SJCRH30 (cell line): ENCODE measurements at regions not wholly inside any gene's neighbourhood (a gene's known extent, or its start where the extent isn't known, plus 50 kb on each side); places are given as distances from the start of the nearest gene placed in this dataset.

Experiments
- DNase-seq, 2 experiments: peaks; one replicate each; pipeline ENCODE4 v3.0.0-alpha.2; 2015 to 2020
- H3K27ac ChIP-seq: fragments of 250-450 bp; sonication (Bioruptor Pico); 2 replicates; pipeline ENCODE4 v1.5.1; 2020; ENCODE audit warnings: mild to moderate bottlenecking, moderate library complexity
- H3K27me3 ChIP-seq: fragments of 250-450 bp; sonication (Bioruptor Pico); 2 replicates; pipeline ENCODE4 v1.5.1; 2020; ENCODE audit warnings: mild to moderate bottlenecking, moderate library complexity
- H3K36me3 ChIP-seq: fragments of 250-450 bp; sonication (Bioruptor Pico); 2 replicates; pipeline ENCODE4 v1.5.1; 2020; ENCODE audit warnings: mild to moderate bottlenecking, moderate library complexity
- H3K4me1 ChIP-seq: fragments of 250-450 bp; sonication (Bioruptor Pico); 2 replicates; pipeline ENCODE4 v1.5.1; 2020; ENCODE audit warnings: mild to moderate bottlenecking, moderate library complexity
- H3K4me3 ChIP-seq: fragments of 250-450 bp; sonication (Bioruptor Pico); 2 replicates; pipeline ENCODE4 v1.5.1; 2020; ENCODE audit warnings: mild to moderate bottlenecking, moderate library complexity
- H3K9me3 ChIP-seq: fragments of 250-450 bp; sonication (Bioruptor Pico); replicated peaks from 2 replicates; pipeline ENCODE4 v1.5.1; 2020; ENCODE audit warnings: mild to moderate bottlenecking, moderate library complexity

GRCh38 chr6:33918175-33918695, 114.4 kb upstream of the MLN start:
- no peak for DNase-seq
- no peaks in the 10 kb centered on the region for H3K27me3 ChIP-seq
- H3K27ac ChIP-seq: no peak overlapping the region
- H3K36me3 ChIP-seq: no peaks in the 10 kb centered on the region
- no peaks in the 10 kb centered on the region for H3K9me3 ChIP-seq
- no peak overlapping the region for H3K4me3 ChIP-seq
- H3K4me1 ChIP-seq: no peaks in the 10 kb centered on the region

GRCh38 chr6:33915134-33915533, 111.3 kb upstream of the MLN start:
- Histone ChIP-seq H3K36me3 (no peaks in the 10 kb centered on the region), H3K27me3 (peaks cover 1% of the 10 kb centered on the region; the same call in 1 of the 2 replicates), H3K27ac (no peak overlapping the region), H3K4me3 (no peak overlapping the region), H3K4me1 (no peaks in the 10 kb centered on the region), H3K9me3 (no peaks in the 10 kb centered on the region)
- DNase-seq: peak; percentile 31 to 54

- peaks cover 5% of the 10 kb centered on the region; the same call in 1 of the 2 replicates for H3K27me3 ChIP-seq
- DNase-seq: no peak
- no peaks in the 10 kb centered on the region for H3K9me3 ChIP-seq
- H3K36me3 ChIP-seq: no peaks in the 10 kb centered on the region
- H3K27ac ChIP-seq: no peak overlapping the region
- H3K4me1 ChIP-seq: no peaks in the 10 kb centered on the region
- H3K4me3 ChIP-seq: no peak overlapping the region
Observed at GRCh38 chr6:33914645-33915044, 110.8 kb upstream of the MLN start.

GRCh38 chr6:33912195-33912594, 108.4 kb upstream of the MLN start:
- DNase-seq: no peak
- Histone ChIP-seq H3K36me3 (no peaks in the 10 kb centered on the region), H3K27me3 (peaks cover 8% of the 10 kb centered on the region), H3K9me3 (no peaks in the 10 kb centered on the region), H3K4me3 (no peak overlapping the region), H3K27ac (no peak overlapping the region), H3K4me1 (no peaks in the 10 kb centered on the region)

GRCh38 chr6:33911488-33911887, 107.7 kb upstream of the MLN start:
- Histone ChIP-seq H3K36me3 (no peaks in the 10 kb centered on the region), H3K9me3 (no peaks in the 10 kb centered on the region), H3K4me1 (no peaks in the 10 kb centered on the region), H3K4me3 (no peak overlapping the region), H3K27ac (no peak overlapping the region), H3K27me3 (peaks cover 8% of the 10 kb centered on the region)
- no peak for DNase-seq

DNA sequence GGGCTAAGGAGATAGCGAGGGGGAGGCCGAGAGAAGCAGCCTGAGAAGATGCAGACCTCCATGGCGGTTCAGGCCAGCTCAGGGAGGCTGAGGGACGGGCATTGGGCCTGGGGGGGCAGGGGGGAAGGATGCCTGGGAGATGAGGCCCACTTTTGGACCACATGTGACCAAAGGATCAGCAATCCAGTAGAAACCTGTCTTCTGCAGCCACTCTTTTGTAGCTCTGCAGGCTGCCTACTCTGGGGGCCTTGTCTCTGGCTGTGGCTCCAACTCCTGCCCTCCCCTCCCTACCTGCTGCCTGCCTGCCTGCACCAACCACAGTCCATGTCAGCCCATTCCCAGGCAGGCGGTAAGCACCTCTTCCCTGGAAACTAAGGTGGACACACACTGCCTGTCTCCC, 106.8 kb upstream of the MLN start:
- Histone ChIP-seq H3K27me3 (peaks cover 8% of the 10 kb centered on the region), H3K4me1 (no peaks in the 10 kb centered on the region), H3K4me3 (no peak overlapping the region), H3K36me3 (no peaks in the 10 kb centered on the region), H3K9me3 (no peaks in the 10 kb centered on the region), H3K27ac (no peak overlapping the region)
- no peak for DNase-seq

- DNase-seq: no peak
- no peaks in the 10 kb centered on the region for H3K9me3 ChIP-seq
- no peak overlapping the region for H3K4me3 ChIP-seq
- H3K4me1 ChIP-seq: no peaks in the 10 kb centered on the region
- no peaks in the 10 kb centered on the region for H3K36me3 ChIP-seq
- peaks cover 8% of the 10 kb centered on the region for H3K27me3 ChIP-seq
- H3K27ac ChIP-seq: no peak overlapping the region
Observed at GRCh38 chr6:33909737-33910136, 105.9 kb upstream of the MLN start.

DNA sequence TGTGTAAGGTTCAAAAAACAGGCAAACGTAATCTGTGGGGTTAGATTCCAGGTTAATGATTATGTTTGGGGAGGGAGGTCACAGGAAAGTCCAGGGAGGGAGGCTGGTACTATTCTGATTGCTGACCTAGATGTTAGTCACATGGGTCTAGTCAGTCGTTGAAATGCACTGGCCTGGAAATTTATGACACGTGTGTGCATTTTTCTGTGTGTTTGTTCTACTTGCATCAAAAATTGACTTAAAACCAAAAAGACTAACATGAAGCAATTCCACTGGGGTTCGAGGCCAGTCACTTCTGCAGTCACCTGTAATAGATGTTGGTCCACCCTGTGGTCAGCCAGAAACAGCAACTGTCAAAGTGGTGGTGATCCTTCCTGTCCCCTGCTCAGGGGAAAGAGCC, 104.2 kb upstream of the MLN start:
- Histone ChIP-seq H3K4me1 (no peaks in the 10 kb centered on the region), H3K9me3 (no peaks in the 10 kb centered on the region), H3K27ac (no peak overlapping the region), H3K36me3 (no peaks in the 10 kb centered on the region), H3K4me3 (no peak overlapping the region), H3K27me3 (peaks cover 8% of the 10 kb centered on the region)
- DNase-seq: no peak

- DNase-seq: no peak
- Histone ChIP-seq H3K36me3 (no peaks in the 10 kb centered on the region), H3K27me3 (peaks cover 8% of the 10 kb centered on the region), H3K4me1 (no peaks in the 10 kb centered on the region), H3K27ac (no peak overlapping the region), H3K9me3 (no peaks in the 10 kb centered on the region), H3K4me3 (no peak overlapping the region)
Observed at GRCh38 chr6:33907227-33907626, 103.4 kb upstream of the MLN start.

GRCh38 chr6:33906439-33906838, 102.6 kb upstream of the MLN start:
- no peaks in the 10 kb centered on the region for H3K9me3 ChIP-seq
- DNase-seq: no peak
- peaks cover 8% of the 10 kb centered on the region for H3K27me3 ChIP-seq
- no peaks in the 10 kb centered on the region for H3K36me3 ChIP-seq
- H3K27ac ChIP-seq: no peak overlapping the region
- no peaks in the 10 kb centered on the region for H3K4me1 ChIP-seq
- no peak overlapping the region for H3K4me3 ChIP-seq

DNA sequence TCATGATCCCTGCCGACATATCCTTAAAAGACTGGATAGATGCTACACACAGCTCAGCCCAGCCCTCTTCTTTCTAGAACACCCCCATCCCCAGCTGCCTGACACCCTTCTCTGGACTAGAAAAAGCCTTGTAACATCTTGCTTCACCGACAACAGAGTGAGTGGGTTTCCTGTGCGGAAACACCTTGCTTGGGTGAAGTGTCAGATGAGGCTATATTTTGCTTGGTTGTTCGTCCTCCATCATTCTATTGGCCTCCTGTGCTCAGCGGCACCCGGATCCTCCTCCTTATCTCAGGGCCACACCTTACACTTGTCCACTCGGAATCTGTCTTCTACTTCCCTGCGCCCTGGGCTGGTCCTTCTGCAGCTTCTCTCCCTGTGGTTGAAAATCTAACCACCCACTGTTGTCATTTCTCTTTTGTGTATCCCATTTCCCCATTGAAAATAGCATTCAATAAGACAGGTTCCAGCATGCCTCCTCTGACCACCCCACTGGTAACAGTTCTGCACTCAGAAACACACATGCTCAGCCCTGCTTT, 101.3 kb upstream of the MLN start:
- Histone ChIP-seq H3K27me3 (peaks cover 6% of the 10 kb centered on the region), H3K27ac (no peak overlapping the region), H3K9me3 (no peaks in the 10 kb centered on the region), H3K4me1 (no peaks in the 10 kb centered on the region), H3K4me3 (no peak overlapping the region), H3K36me3 (no peaks in the 10 kb centered on the region)
- no peak for DNase-seq

GRCh38 chr6:33904747-33905065, 100.9 kb upstream of the MLN start:
- no peak for DNase-seq
- Histone ChIP-seq H3K27ac (no peak overlapping the region), H3K4me1 (no peaks in the 10 kb centered on the region), H3K4me3 (no peak overlapping the region), H3K9me3 (no peaks in the 10 kb centered on the region), H3K36me3 (no peaks in the 10 kb centered on the region), H3K27me3 (peaks cover 3% of the 10 kb centered on the region; the same call in 1 of the 2 replicates)

- Histone ChIP-seq H3K9me3 (no peaks in the 10 kb centered on the region), H3K4me3 (no peak overlapping the region), H3K36me3 (no peaks in the 10 kb centered on the region), H3K27ac (no peak overlapping the region), H3K27me3 (peaks cover 3% of the 10 kb centered on the region), H3K4me1 (no peaks in the 10 kb centered on the region)
- DNase-seq: no peak
Observed at GRCh38 chr6:33904050-33904746, 100.4 kb upstream of the MLN start.

- Histone ChIP-seq H3K27me3 (peaks cover 2% of the 10 kb centered on the region), H3K4me3 (no peak overlapping the region), H3K36me3 (no peaks in the 10 kb centered on the region), H3K27ac (no peak overlapping the region), H3K4me1 (no peaks in the 10 kb centered on the region), H3K9me3 (no peaks in the 10 kb centered on the region)
- DNase-seq: no peak
Observed at GRCh38 chr6:33903579-33903978, 99.8 kb upstream of the MLN start.

DNA sequence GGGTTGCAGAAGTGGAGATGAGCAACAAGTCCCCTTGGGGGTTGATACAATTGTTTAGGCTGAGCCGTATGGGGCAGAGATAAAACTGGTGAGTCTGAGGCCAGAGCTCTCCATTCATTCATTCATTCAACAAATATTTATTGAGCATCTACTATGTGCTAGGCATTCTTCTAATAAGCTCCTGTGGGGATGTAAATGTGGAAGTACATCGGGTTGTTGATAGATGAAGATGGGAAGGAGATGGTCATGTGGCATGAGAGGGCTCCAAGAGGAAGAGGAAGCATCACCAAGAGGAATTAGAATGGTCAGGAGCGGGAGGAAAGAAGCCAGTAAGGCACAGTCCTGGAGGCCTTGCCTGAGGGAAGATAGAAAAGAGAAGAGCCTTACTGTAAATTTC, 98.7 kb upstream of the MLN start:
- H3K4me1 ChIP-seq: no peaks in the 10 kb centered on the region
- no peak overlapping the region for H3K4me3 ChIP-seq
- no peaks in the 10 kb centered on the region; the same call in 1 of the 2 replicates for H3K27me3 ChIP-seq
- no peak for DNase-seq
- no peaks in the 10 kb centered on the region for H3K36me3 ChIP-seq
- no peaks in the 10 kb centered on the region for H3K9me3 ChIP-seq
- H3K27ac ChIP-seq: no peak overlapping the region
